ENCODE measurements at regions not wholly inside any gene's neighbourhood (a gene's known extent, or its start where the extent isn't known, plus 50 kb on each side); places are given as distances from the start of the nearest gene placed in this dataset.

DNA sequence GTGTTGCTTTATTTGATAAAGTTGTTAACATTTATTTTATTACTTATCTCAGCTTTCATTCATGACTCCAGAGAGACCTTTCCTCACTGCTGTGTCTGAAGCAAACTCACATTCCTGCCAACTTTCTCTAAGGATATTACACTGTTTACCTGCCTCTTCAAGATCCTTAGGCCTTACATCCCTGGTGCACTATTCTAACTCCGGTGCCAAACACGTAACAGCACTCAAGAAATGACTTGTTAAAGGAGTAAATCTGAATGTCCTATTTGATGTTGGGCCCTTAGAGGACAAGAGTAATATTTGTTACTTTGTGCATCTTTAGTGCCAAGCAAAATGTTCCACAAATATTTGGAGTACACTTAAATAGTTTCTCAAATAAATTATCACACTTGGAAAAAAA is 324.1 kb upstream of the FLRT2 start:
- H3K4me3 ChIP-seq (replicated peaks in 1 of 3; ENCODE audit: insufficient read depth in 1 of 3, low read depth in 1 of 3, low read length in 3 of 3) = no peak overlapping the region
- BruUV-seq (replicated peaks) = no TSS peak
- H3K79me2 ChIP-seq (ENCODE audit: control insufficient read depth, insufficient read depth, low read length) = no peaks in the 10 kb centered on the region
- H3K4me2 ChIP-seq (ENCODE audit: insufficient read depth, low read length) = no peak overlapping the region
- H4K20me1 ChIP-seq (replicated peaks; ENCODE audit: control insufficient read depth, extremely low read depth, insufficient read depth, low read length) = no peaks in the 10 kb centered on the region
- intact Hi-C loops (cut with micrococcal nuclease) = no loop called here
- H3K9me1 ChIP-seq (replicated peaks; ENCODE audit: control insufficient read depth, extremely low read depth, insufficient read depth, low read length) = no peaks in the 10 kb centered on the region
- no peak for TF ChIP-seq FOS (IDR thresholded peaks at IDR 0.05; ENCODE audit: borderline replicate concordance, insufficient read depth, low read length)
- no peak for TF ChIP-seq POLR2AphosphoS5 (IDR thresholded peaks at IDR 0.05; ENCODE audit: insufficient read depth, low read depth, low read length)
- TF ChIP-seq POLR2A (IDR thresholded peaks at IDR 0.05; ENCODE audit: low read depth, low read length) = no peak
- TF ChIP-seq, protein P1, sequence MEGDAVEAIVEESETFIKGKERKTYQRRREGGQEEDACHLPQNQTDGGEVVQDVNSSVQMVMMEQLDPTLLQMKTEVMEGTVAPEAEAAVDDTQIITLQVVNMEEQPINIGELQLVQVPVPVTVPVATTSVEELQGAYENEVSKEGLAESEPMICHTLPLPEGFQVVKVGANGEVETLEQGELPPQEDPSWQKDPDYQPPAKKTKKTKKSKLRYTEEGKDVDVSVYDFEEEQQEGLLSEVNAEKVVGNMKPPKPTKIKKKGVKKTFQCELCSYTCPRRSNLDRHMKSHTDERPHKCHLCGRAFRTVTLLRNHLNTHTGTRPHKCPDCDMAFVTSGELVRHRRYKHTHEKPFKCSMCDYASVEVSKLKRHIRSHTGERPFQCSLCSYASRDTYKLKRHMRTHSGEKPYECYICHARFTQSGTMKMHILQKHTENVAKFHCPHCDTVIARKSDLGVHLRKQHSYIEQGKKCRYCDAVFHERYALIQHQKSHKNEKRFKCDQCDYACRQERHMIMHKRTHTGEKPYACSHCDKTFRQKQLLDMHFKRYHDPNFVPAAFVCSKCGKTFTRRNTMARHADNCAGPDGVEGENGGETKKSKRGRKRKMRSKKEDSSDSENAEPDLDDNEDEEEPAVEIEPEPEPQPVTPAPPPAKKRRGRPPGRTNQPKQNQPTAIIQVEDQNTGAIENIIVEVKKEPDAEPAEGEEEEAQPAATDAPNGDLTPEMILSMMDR (IDR thresholded peaks at IDR 0.05; ENCODE audit: extremely low read depth in 1 of 2, insufficient read depth in 1 of 2, low read depth in 1 of 2, low read length in 2 of 2) = no peak
- no peak for TF ChIP-seq MYC (IDR thresholded peaks at IDR 0.05; ENCODE audit: low read depth, low read length)
- TF ChIP-seq EZH2 (IDR thresholded peaks at IDR 0.05; ENCODE audit: borderline replicate concordance, low read depth, low read length, severe bottlenecking) = no peak
- TF ChIP-seq GATA2 (IDR thresholded peaks at IDR 0.05; ENCODE audit: insufficient read depth, insufficient read length, low read depth, low read length) = no peak
- no peak for TF ChIP-seq MAX (IDR thresholded peaks at IDR 0.05; ENCODE audit: insufficient read depth, insufficient read length)
- no peak for TF ChIP-seq JUN (IDR thresholded peaks at IDR 0.05; ENCODE audit: borderline replicate concordance, insufficient read depth, insufficient read length, low read depth)
- H3K27me3 ChIP-seq (ENCODE audit: control insufficient read depth in 2 of 2, insufficient read depth in 2 of 2, low read length in 2 of 2) = no peaks in the 10 kb centered on the region
- no peak overlapping the region for H3K27ac ChIP-seq (ENCODE audit: insufficient read depth, low read depth, low read length)
- ChIA-PET CTCF (interaction anchor here (0.6 kb wide), 1 partner anchor 200 kb away, joined by 4 read pairs; no protein-coding TSS in a partner anchor), POLR2A (no interaction called here)
- no peaks in the 10 kb centered on the region for H3K9me3 ChIP-seq (replicated peaks; ENCODE audit: control insufficient read depth, insufficient read depth, low read length)
- dilution Hi-C loops (cut with MboI; ENCODE audit: extremely low pct_ligation_motif_present, low sequenced_read_pairs) = no loop called here
- H3K36me3 ChIP-seq (ENCODE audit: control insufficient read depth in 2 of 2, extremely low read depth in 1 of 2, insufficient read depth in 2 of 2, low read length in 2 of 2) = no peaks in the 10 kb centered on the region
- H2AFZ ChIP-seq (ENCODE audit: low read depth, low read length) = no peak overlapping the region
- FAIRE-seq = no peak
- no peaks in the 10 kb centered on the region for H3K4me1 ChIP-seq (ENCODE audit: control insufficient read depth, extremely low read depth, insufficient read depth, low read length)
- H3K9ac ChIP-seq (replicated peaks; ENCODE audit: extremely low read depth, insufficient read depth, low read length) = no peak overlapping the region
- no peak for DNase-seq (ENCODE audit: low read depth, low spot score)
